Keratinocyte (primary cell): ENCODE measurements at regions not wholly inside any gene's neighbourhood (a gene's known extent, or its start where the extent isn't known, plus 50 kb on each side); places are given as distances from the start of the nearest gene placed in this dataset.
"Not testable (repeated sequence)": the region's sequence is repeated elsewhere in the genome, so short reads cannot be mapped to it uniquely, and the experiment has no call there.

Experiments
- DNase-seq: peaks from one replicate; pipeline ENCODE4 v3.0.0-alpha.2; 2011; ENCODE audit warnings: low read depth, missing footprints, low spot score
- FAIRE-seq: peaks from 2 replicates; lab custom pipeline; 2011; peaks lifted over from hg19 to GRCh38; lab: Jason Lieb, UNC
- H2AFZ ChIP-seq: 2 replicates; pipeline ENCODE4 v1.6.0; 2012; ENCODE audit warnings: low read length, control low read depth, inconsistent platforms; ENCODE audit not compliant: control insufficient read depth
- H3K27ac ChIP-seq: 2 replicates; pipeline ENCODE4 v1.5.1; 2011; ENCODE audit warnings: low read length; ENCODE audit not compliant: control insufficient read depth, insufficient read depth
- H3K27me3 ChIP-seq: 3 replicates; pipeline ENCODE4 v1.6.0; 2011; ENCODE audit warnings: low read length; ENCODE audit not compliant: control insufficient read depth, insufficient read depth; ENCODE audit errors: extremely low read depth
- H3K36me3 ChIP-seq, 2 experiments: 2 replicates in 1 of 2; 3 replicates in 1 of 2; pipeline ENCODE4 v1.5.1; 2011; ENCODE audit warnings: low read length in 2 of 2, mild to moderate bottlenecking in 1 of 2; ENCODE audit not compliant: control insufficient read depth in 2 of 2, insufficient read depth in 2 of 2; ENCODE audit errors: extremely low read depth in 1 of 2
- H3K4me1 ChIP-seq: 3 replicates; pipeline ENCODE4 v1.5.1; 2011; ENCODE audit warnings: low read length; ENCODE audit not compliant: control insufficient read depth, insufficient read depth; ENCODE audit errors: extremely low read depth
- H3K4me2 ChIP-seq: 3 replicates; pipeline ENCODE4 v1.6.0; 2011; ENCODE audit warnings: low read depth, low read length; ENCODE audit not compliant: control insufficient read depth, insufficient read depth; ENCODE audit errors: extremely low read depth
- H3K4me3 ChIP-seq, 3 experiments: fragments of 200-600 bp in 1 of 3; sonication (generic) in 1 of 3; 2 replicates in 2 of 3; 3 replicates in 1 of 3; pipeline ENCODE4 v1.5.1; 2011 to 2016; ENCODE audit warnings: low read length in 3 of 3, mild to moderate bottlenecking in 3 of 3, control low read depth in 2 of 3, inconsistent platforms in 1 of 3, low read depth in 1 of 3, mixed read lengths in 1 of 3, mixed run types in 1 of 3, moderate library complexity in 1 of 3; ENCODE audit not compliant: control insufficient read depth in 2 of 3, insufficient read depth in 2 of 3; ENCODE audit errors: extremely low read depth in 1 of 3
- H3K79me2 ChIP-seq: 2 replicates; pipeline ENCODE4 v1.6.0; 2012; ENCODE audit warnings: low read length; ENCODE audit not compliant: control insufficient read depth, insufficient read depth
- H3K9ac ChIP-seq: 3 replicates; pipeline ENCODE4 v1.6.0; 2011; ENCODE audit warnings: low read length; ENCODE audit not compliant: control insufficient read depth, insufficient read depth; ENCODE audit errors: extremely low read depth
- H3K9me1 ChIP-seq: 3 replicates; pipeline ENCODE4 v1.6.0; 2011; ENCODE audit warnings: low read length; ENCODE audit not compliant: control insufficient read depth, insufficient read depth; ENCODE audit errors: extremely low read depth
- H3K9me3 ChIP-seq: 2 replicates; pipeline ENCODE4 v1.5.1; 2012; ENCODE audit warnings: low read depth, low read length; ENCODE audit not compliant: control insufficient read depth
- H4K20me1 ChIP-seq: 3 replicates; pipeline ENCODE4 v1.6.0; 2011; ENCODE audit warnings: low read length; ENCODE audit not compliant: control insufficient read depth, insufficient read depth; ENCODE audit errors: extremely low read depth
- EZH2 ChIP-seq: IDR thresholded peaks from one replicate; pipeline ENCODE4 v1.6.1; 2012; ENCODE audit warnings: inconsistent platforms, mild to moderate bottlenecking, low read length, moderate library complexity
- dilution Hi-C: fragments of 300-500 bp; cut with MboI; formaldehyde crosslinking; loops from one replicate; pipeline ENCODE4 v1.7.0; 2020; ENCODE audit warnings: low sequenced_read_pairs; ENCODE audit not compliant: extremely low pct_ligation_motif_present
- TF ChIP-seq, protein P1 (sequence below), 3 experiments: IDR thresholded peaks in 1 of 3; conservative IDR thresholded peaks in 1 of 3; optimal IDR thresholded peaks in 1 of 3; 2 replicates in 2 of 3; 3 replicates in 1 of 3; pipeline versions ENCODE3 to v1.5.1; 2011; ENCODE audit warnings: low read length in 3 of 3, mild to moderate bottlenecking in 3 of 3, moderate library complexity in 2 of 3, control low read depth in 1 of 3, inconsistent platforms in 1 of 3; ENCODE audit not compliant: insufficient read depth in 2 of 3; ENCODE audit errors: extremely low read depth in 1 of 3

- Histone ChIP-seq H3K4me1 (peaks cover 10% of the 10 kb centered on the region), H3K4me2 (no peak overlapping the region), H2AFZ (peak overlapping the region; percentile 44), H3K9me3 (no peaks in the 10 kb centered on the region), H4K20me1 (no peaks in the 10 kb centered on the region), H3K36me3 (no peaks in the 10 kb centered on the region), H3K9ac (no peak overlapping the region), H3K79me2 (no peaks in the 10 kb centered on the region), H3K4me3 (no peak overlapping the region), H3K27me3 (no peaks in the 10 kb centered on the region), H3K27ac (no peak overlapping the region), H3K9me1 (no peaks in the 10 kb centered on the region)
- TF ChIP-seq EZH2 = no peak
- TF ChIP-seq, protein P1, sequence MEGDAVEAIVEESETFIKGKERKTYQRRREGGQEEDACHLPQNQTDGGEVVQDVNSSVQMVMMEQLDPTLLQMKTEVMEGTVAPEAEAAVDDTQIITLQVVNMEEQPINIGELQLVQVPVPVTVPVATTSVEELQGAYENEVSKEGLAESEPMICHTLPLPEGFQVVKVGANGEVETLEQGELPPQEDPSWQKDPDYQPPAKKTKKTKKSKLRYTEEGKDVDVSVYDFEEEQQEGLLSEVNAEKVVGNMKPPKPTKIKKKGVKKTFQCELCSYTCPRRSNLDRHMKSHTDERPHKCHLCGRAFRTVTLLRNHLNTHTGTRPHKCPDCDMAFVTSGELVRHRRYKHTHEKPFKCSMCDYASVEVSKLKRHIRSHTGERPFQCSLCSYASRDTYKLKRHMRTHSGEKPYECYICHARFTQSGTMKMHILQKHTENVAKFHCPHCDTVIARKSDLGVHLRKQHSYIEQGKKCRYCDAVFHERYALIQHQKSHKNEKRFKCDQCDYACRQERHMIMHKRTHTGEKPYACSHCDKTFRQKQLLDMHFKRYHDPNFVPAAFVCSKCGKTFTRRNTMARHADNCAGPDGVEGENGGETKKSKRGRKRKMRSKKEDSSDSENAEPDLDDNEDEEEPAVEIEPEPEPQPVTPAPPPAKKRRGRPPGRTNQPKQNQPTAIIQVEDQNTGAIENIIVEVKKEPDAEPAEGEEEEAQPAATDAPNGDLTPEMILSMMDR (optimal IDR thresholded peaks at IDR 0.05 in 1 of 3, IDR thresholded peaks at IDR 0.05 in 1 of 3, conservative IDR thresholded peaks at IDR 0.05 in 1 of 3; ENCODE audit: extremely low read depth in 1 of 3, insufficient read depth in 2 of 3, low read length in 3 of 3) = no peak
- dilution Hi-C loops = no loop called here
- DNase-seq (no peak), FAIRE-seq (no peak)
Measured at GRCh38 chr1:199247891-199248290, 609.1 kb downstream of the PTPRC start.

DNA sequence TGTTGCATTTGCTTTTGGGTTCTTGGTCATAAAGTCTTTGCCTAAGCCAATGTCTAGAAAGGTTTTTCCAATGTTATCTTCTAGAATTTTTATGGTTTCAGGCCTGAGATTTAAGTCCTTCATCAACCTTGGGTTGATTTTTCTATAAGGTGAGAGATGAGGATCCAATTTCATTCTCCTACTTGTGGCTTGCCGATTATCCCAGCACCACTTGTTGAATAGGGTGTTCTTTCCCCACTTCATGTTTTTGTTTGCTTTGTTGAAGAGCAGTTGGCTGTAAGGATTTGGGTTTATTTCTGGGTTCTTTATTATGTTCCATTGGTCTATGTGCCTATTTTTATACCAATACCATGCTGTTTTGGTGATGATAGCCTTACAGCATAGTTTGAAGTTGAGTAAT lies 615.2 kb downstream of the PTPRC start:
- not testable (repeated sequence) for H3K9me1 ChIP-seq

DNA sequence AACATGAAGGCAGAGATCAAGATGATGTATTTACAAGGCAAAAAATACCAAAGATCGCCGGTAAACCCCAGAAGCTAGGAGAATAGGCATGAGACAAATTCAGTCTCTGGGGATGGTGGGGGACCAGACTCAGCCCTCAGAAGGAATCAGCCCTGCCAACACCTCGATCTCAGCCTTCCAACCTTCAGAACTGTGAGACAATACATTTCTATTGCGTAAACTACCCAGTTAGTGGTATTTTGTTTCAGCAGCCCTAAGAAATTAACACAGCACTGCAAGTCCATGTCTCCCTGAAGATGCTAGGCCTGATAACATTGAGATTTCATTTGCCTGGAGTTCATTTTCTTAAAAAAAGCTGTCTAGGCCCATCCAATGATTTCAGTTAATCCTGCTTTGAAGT lies 622.5 kb downstream of the PTPRC start:
- no peaks in the 10 kb centered on the region for H4K20me1 ChIP-seq
- no peak for TF ChIP-seq EZH2
- TF ChIP-seq, protein P1 (optimal IDR thresholded peaks at IDR 0.05 in 1 of 3, IDR thresholded peaks at IDR 0.05 in 1 of 3, conservative IDR thresholded peaks at IDR 0.05 in 1 of 3; ENCODE audit: extremely low read depth in 1 of 3, insufficient read depth in 2 of 3, low read length in 3 of 3) = no peak
- H3K4me1 ChIP-seq = no peaks in the 10 kb centered on the region
- H3K9ac ChIP-seq = no peak overlapping the region
- H3K27me3 ChIP-seq = no peaks in the 10 kb centered on the region
- H3K4me2 ChIP-seq = no peak overlapping the region
- no peaks in the 10 kb centered on the region for H3K9me1 ChIP-seq
- no peak overlapping the region for H3K4me3 ChIP-seq
- no peaks in the 10 kb centered on the region for H3K36me3 ChIP-seq
- H2AFZ ChIP-seq = no peak overlapping the region
- H3K27ac ChIP-seq = no peak overlapping the region
- DNase-seq (no peak), FAIRE-seq (no peak)
- H3K79me2 ChIP-seq = no peaks in the 10 kb centered on the region
- dilution Hi-C loops = no loop called here
- H3K9me3 ChIP-seq = no peaks in the 10 kb centered on the region

More for the DNA sequence above, 615.2 kb downstream of the PTPRC start:
- FAIRE-seq, DNase-seq, H3K4me1 ChIP-seq, H4K20me1 ChIP-seq, H3K4me2 ChIP-seq, dilution Hi-C loops, H3K27me3 ChIP-seq, H3K79me2 ChIP-seq, H2AFZ ChIP-seq, H3K9ac ChIP-seq, H3K4me3 ChIP-seq, H3K27ac ChIP-seq, H3K36me3 ChIP-seq, H3K9me3 ChIP-seq: not testable (repeated sequence)
